ENCODE measurements at regions not wholly inside any gene's neighbourhood (a gene's known extent, or its start where the extent isn't known, plus 50 kb on each side); places are given as distances from the start of the nearest gene placed in this dataset.

DNA sequence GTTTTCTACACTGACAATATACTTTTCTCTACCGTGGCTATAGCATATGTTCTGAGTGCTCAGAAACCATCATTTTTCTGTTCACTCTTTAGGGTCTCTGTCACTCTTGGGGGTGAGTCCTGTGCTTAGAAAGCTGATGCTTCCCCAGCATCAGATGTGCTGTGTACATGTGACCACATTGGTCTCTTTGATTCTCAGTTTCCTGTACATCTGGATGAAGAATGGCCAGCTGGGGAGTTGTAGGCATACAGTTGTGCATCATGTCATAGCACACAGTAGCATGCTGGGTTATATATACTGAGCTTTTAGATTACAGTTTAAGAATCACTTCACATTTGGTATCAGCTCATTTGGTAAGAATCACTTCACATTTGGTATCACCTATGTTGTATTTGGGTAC, 238.6 kb upstream of the PREP start:
- Histone ChIP-seq H3K27me3 (ENCODE audit: insufficient read depth in 3 of 3, low read length in 2 of 3) (no peaks in the 10 kb centered on the region), H3K4me1 (no peaks in the 10 kb centered on the region), H3K4me3 (no peak overlapping the region), H3K36me3 (ENCODE audit: insufficient read depth in 1 of 2, low read depth in 1 of 2) (no peaks in the 10 kb centered on the region), H3K27ac (no peak overlapping the region), H3K9me3 (no peaks in the 10 kb centered on the region)
- DNase-seq (no peak), ATAC-seq (no peak)
- TF ChIP-seq, protein P1, sequence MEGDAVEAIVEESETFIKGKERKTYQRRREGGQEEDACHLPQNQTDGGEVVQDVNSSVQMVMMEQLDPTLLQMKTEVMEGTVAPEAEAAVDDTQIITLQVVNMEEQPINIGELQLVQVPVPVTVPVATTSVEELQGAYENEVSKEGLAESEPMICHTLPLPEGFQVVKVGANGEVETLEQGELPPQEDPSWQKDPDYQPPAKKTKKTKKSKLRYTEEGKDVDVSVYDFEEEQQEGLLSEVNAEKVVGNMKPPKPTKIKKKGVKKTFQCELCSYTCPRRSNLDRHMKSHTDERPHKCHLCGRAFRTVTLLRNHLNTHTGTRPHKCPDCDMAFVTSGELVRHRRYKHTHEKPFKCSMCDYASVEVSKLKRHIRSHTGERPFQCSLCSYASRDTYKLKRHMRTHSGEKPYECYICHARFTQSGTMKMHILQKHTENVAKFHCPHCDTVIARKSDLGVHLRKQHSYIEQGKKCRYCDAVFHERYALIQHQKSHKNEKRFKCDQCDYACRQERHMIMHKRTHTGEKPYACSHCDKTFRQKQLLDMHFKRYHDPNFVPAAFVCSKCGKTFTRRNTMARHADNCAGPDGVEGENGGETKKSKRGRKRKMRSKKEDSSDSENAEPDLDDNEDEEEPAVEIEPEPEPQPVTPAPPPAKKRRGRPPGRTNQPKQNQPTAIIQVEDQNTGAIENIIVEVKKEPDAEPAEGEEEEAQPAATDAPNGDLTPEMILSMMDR (IDR thresholded peaks at IDR 0.05): no peak
- 79 to 86% (median 83%) methylated on average over 1 of the region's 1 CpG for WGBS, 3 donors
- intact Hi-C loops (cut with DNase I): no loop called here

DNA sequence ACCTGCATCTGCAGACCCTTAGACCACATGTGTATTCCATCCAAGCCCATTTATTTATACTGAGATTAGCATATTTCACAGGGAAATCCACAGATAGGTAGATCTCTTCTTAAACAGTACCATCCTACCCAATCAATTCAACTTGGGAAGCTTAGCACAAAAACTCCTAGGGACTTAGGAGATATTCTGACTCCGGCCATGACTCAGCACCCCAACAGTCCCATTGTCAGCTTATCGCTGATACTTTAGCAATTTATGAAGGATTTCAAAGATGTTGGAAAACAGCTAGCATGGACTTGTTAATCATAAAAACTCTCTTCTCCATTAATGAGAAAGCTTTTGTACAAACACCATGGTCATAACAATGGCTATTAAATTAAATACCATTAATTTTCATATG, 236.2 kb upstream of the PREP start:
- TF ChIP-seq, protein P1 (IDR thresholded peaks at IDR 0.05): no peak
- 91 to 95% (median 93%) methylated on average over 2 of the region's 2 CpGs for WGBS, 3 donors
- no peaks in the 10 kb centered on the region for H3K9me3 ChIP-seq

GRCh38 chr6:105633814-105634213, 230.9 kb upstream of the PREP start:
- TF ChIP-seq, protein P1 (IDR thresholded peaks at IDR 0.05): no peak
- H3K4me1 ChIP-seq: no peaks in the 10 kb centered on the region
- H3K36me3 ChIP-seq (ENCODE audit: insufficient read depth in 1 of 2, low read depth in 1 of 2): no peaks in the 10 kb centered on the region
- H3K27me3 ChIP-seq (ENCODE audit: insufficient read depth in 3 of 3, low read length in 2 of 3): no peaks in the 10 kb centered on the region
- ATAC-seq (no peak), DNase-seq (no peak)
- intact Hi-C loops (cut with DNase I): no loop called here
- no peak overlapping the region for H3K27ac ChIP-seq
- H3K9me3 ChIP-seq: no peaks in the 10 kb centered on the region
- no peak overlapping the region for H3K4me3 ChIP-seq

More for the DNA sequence above, 236.2 kb upstream of the PREP start:
- no peak for DNase-seq
- intact Hi-C loops (cut with DNase I): no loop called here
- H3K36me3 ChIP-seq (ENCODE audit: insufficient read depth in 1 of 2, low read depth in 1 of 2): no peaks in the 10 kb centered on the region
- H3K27me3 ChIP-seq (ENCODE audit: insufficient read depth in 3 of 3, low read length in 2 of 3): no peaks in the 10 kb centered on the region
- ATAC-seq: no peak
- H3K4me1 ChIP-seq: no peaks in the 10 kb centered on the region
- no peak overlapping the region for H3K27ac ChIP-seq
- no peak overlapping the region for H3K4me3 ChIP-seq

DNA sequence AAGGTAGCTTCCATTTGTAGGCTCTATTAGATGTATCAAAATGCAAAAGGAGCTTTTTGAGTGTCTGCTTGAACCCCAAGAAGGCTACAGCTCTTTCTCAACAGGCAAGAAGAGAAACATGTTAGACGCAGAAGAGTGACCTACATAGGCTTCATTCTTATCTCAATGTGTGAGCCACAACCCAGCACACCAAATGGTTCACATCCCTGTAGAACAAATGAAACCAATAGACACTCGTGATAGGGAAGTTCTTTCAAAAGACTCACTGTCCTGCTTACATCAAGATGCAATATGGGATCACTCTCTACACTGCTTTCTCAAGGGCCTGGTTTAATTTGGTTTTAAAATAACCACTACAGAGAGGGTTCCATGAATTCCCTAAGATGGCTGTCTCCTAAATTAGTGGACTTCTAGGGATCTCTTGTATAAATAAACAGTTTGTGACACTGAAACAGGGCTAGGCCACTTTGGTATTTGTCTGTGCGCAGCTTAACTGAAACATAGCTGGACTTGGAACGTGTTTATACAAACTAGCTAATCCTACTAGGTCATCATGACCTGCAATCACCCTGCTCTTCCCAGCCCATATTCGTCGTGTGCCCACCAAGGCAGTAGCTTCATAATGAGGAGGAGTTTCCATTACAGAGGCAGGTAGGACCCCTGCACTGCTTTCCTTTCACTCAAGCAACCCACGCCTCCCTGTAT, 225.4 kb upstream of the PREP start:
- no peak for ATAC-seq

More for the DNA sequence above, 225.4 kb upstream of the PREP start:
- H3K27me3 ChIP-seq (ENCODE audit: insufficient read depth in 3 of 3, low read length in 2 of 3): no peaks in the 10 kb centered on the region
- intact Hi-C loops (cut with DNase I): no loop called here
- H3K4me1 ChIP-seq: no peaks in the 10 kb centered on the region
- no peak overlapping the region for H3K27ac ChIP-seq
- no peaks in the 10 kb centered on the region for H3K36me3 ChIP-seq (ENCODE audit: insufficient read depth in 1 of 2, low read depth in 1 of 2)
- H3K9me3 ChIP-seq: no peaks in the 10 kb centered on the region
- no peak overlapping the region for H3K4me3 ChIP-seq
- TF ChIP-seq, protein P1 (IDR thresholded peaks at IDR 0.05): no peak
- WGBS, 3 donors: 52 to 73% (median 61%) methylated on average over 7 of the region's 7 CpGs
- DNase-seq: no peak

Data from psoas muscle (tissue), 7 donors.